Anterior cingulate cortex (tissue), 58 donors: ENCODE measurements at regions not wholly inside any gene's neighbourhood (a gene's known extent, or its start where the extent isn't known, plus 50 kb on each side); places are given as distances from the start of the nearest gene placed in this dataset.

ENCODE experiments used
- DNase-seq, 58 donors: peaks; one replicate each; lab custom pipeline; 2025; lab: John Stamatoyannopoulos, UW

DNA sequence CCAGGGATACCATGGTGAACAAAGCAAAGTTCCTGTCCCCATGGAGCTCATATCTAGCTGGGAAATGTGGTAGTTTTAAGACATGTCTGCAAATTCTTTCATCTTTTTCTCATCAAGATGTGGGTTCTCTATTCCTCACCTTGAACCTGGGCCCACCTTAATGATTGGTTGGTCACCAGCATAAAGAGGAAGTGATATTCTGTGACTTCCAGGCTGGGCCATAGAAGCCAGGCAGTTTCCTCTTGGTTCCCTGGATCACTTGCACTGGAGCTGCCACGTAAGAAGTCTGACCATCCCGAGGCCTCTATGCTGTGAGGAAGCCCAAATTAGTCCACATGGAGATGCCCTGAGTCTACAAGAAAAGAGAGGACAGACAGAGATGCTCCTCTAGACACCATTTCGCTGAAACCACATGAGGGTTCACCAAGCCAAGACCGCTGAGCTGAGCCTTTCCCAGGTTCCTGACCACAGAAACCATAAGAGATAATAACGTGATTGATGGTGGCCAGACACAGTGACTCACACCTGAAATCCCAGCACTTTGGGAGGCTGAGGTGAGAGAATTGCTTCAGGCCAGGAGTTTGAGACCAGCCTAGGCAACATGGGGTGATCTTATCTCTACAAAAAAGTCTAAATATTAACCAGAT lies 119.5 kb upstream of the ISX start:
- no peak for DNase-seq

DNA sequence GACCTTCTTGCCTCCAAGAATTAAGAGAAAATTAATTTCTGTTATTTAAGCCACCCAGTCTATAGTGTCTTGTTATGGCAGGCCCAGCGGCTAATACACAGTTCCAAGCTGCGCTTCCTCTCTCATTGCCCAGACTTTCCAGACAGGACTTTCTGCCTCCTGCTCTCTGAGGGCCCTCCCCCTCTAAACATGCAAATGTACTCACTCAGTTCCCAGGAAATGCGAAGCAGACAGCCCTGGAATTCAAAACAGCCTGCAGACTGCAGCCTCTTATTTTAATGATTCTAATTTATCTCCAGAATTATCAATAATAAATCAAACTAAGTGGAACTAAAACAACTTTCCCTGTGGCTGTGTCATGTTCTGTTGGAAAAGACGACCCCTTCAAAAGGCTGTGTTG lies 115.5 kb upstream of the ISX start:
- peak in 3 of 58 donors; percentile 4 to 12 (median 10) for DNase-seq

DNA sequence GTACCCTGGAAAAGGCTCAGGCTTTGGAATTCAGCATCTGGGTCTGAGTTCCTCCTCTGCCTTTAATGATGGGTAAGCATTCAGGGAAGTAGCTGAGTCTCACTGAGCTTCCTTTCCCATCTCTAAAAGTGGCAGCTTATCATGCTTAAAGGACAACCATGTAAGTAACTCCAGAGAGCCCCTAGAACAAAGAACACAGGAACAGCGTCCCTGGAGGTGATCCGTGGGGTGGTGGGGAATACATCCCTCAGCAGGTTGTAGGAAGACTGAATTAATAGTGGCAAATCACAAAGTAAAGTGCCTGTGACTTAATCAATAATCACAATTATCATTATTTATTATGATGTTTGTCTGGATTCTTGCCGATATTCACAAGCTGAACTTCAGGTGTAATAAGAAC lies 114.7 kb upstream of the ISX start:
- no peak for DNase-seq

DNA sequence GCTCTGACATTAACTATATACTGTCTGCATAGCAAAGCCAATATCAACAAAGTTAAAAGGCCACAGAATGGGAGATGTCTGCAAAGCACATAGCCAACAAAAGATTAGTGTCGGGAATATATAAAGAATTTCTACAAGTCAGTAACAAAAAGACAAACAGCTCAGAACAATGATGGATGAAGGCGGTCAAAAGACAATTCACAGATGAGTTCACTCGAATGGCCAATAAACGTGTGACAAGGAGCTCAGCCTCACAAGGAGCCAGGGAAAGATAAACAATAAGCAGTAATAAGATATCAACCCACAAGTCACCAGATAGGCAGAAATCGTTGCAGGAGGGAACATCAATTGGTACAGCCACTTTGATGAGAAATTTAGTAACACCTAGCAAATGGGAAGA lies 106.0 kb upstream of the ISX start:
- no peak for DNase-seq

DNA sequence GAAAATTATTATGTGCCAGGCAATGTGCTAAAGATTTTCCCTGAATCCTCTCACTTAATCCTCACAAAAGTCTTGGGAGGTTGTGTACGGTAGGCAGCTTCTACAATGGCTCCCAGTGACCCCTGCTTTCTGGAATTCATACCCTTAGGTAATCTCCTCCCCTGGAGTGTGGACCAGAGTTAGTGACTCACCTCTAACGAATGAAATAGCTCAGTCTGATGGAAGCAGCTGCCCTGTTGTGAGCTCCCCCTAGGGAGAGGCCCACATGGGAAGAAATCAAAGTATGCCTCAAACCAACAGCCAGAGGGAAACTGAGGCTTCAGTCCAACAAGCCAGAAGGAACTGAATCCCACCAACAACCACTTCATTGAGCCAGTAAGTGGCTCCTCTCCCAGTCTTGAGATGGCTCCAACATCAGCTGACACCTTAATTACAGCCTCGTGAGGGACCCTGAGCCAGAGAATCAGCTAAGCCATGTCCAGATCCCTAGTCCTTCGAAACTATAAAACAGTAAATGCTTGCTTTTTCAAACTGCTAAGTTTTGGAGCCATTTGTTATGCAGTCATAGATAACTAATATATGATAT lies 98.9 kb upstream of the ISX start:
- no peak for DNase-seq

DNA sequence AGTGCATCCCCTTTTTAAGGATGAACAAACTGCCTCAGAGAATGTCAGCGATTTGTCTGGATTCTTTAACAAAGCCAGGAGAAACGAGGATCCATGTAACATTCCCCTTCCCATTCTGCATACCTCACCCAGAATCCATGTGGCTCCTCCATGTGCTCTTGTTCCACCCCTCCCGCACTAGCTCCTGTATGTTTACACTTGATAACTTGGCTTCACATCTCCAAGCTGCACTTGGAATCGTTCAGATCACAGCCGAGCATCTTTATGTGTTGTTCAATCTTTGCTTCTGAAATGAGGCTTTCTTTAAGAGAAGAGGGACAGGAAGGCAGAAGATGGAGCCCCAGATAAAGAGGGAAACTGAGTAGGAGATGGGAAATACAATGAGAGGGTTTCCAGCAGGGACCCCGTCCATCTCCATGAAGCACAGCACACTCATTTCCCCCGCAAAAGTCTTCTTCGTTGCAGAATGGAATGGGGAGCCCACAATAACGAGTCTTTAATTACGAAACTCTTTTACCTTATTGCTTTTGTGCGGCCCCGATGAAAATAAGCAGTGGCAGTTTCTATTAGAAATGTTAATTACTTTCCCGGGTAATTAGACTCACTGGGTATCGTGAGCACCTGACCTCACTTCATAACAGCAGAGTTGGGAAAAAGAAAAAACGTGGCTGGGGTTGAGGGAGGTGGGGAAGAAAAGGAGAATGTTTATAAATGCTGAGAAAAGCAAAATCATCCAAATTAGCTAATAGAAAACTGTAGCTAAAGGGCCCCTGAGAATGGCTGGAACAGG lies 96.8 kb upstream of the ISX start:
- no peak for DNase-seq

DNA sequence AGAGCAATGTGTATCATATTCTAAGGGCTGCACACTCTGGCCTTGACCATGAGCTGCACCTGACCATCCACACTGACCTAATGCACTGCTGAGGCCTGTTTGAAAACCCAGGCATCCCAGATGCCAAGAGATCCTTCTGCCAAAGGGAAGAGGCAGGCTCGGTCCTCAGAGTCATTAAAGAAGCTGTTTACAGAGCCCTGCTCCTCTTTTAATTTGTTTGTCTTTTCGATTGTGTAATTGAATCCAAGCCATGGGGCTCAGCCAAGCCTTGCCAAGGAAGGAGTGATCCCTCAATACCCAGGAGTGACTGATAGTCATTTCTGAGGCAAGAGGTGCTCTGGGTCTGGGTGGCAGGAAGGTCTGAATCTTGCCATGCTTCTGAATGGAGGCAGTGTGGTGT lies 94.5 kb upstream of the ISX start:
- no peak for DNase-seq

DNA sequence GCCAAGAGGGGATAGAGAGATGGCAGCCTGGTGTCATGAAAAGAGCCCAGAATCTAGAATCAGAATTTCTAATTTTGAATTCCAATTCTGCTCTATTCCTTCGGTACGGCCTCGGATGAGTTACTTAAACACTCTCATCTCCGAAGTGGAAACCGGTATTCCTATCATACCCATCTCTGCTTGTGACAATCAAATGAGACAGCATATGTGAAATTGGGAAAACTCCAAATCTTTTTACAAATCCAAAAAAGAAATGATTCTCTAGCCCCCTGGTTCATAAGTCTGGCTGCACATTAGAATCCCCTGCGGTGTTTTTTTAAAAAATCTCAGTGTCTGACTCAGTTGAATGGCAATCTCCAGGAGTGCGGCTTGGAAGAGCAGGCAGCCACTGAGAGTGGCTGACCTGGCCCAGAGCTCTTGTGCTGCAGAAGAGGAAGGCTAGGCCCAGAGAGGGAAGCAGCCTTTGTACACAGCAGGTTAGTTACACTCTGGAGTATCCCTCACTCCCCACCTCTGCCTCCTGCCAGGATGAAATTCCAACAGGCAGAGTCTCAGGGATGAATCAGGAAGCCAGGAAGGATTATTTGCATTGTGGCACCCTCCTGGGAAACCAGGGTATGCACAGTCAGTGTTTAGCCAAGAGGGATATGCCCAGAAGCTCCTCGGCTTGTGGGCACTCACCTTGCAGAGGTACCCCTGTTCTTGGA lies 93.6 kb upstream of the ISX start:
- no peak for DNase-seq

DNA sequence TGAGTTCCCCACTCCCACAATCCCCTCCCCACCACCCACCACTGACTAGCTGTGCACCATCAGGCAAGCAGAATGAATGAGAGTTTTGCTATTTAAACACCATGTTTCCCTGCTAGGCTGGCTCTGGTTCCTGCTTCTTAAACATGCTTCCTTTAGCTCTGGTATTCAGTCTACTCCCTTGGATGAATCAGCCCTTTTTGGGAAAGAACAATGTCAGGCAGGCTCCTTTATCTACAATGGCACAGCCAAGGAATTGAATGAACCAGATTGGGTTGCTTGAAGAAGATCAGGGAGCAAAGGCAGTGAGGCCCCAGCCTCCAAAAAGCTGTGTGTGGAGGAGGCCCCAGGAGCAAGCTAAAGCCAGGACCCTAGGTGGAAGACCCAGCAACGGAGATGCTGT lies 92.9 kb upstream of the ISX start:
- no peak for DNase-seq

DNA sequence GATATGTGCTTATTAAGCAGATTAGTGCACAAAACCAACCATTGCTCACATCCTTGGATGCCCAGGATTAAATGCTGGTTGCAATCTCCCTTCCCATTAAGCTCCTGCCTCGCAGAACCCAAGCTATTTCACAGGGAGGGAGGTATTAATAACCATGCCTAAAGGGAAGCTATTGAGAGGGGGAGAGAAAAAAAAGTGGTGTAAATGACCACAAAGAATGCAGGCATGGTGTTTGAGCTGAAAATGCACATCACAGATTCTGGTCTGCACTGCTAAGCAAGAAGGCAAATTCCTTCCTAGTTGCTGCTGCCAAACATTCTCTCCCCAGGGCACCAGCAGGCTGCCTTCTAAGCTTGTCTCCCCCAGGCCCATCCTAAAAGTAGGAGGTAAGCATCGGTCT lies 92.0 kb upstream of the ISX start:
- DNase-seq, result no peak

DNA sequence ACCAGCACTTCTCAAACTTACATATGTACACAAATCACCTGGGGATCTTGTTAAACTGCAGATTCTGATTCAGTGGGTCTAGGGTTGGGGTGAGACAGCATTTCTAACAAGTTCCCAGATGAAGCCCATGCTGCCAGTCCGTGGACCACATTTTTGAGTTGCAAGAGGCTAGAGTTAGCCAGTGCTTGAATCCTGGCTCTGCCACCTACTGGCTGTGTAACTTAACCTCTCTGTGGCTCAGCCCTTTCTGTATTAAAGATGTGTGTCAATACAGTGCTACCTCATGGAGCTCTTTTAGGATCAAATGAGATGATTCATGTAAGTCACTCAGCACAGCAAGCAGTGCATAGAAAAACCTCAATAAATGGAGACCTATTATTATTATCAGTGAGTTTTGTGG lies 90.2 kb upstream of the ISX start:
- no peak for DNase-seq

DNA sequence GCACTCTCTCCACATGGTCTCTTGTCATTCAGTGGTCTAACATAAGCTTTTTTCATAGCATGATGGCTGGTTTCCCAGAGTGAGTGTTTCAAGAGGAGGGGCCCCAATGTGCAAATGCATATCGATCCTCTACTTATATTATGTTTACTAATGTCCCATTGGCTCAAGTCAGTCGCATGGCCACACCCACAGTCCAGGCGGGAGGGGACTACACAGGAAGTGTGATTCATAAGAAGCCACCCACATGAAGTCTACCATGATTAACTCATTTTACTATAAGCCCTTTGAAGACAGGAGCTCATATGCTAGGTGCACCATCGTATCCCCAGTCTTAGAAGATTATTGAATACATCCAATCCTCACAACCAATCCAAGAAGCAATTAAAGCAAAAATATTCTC lies 89.5 kb upstream of the ISX start:
- no peak for DNase-seq

DNA sequence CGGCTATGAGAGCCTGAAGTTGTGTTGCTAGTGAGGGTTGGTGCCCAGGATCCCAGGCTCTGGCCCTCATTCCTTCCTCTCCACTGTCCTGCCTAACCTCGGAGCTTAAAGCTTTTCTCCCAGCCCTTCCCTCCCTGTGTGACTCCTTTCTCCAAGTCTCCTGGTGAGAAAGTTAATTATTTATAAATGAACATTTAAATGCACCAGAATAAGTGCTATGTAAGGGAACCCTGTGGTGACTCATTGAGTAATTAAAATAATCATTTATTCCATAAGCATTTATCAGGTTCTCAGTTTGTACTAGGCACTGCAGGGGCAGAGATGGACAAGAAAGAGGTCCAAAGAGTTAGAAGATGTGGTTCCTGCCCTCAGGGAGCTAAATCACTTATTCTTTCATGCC lies 89.1 kb upstream of the ISX start:
- no peak for DNase-seq

DNA sequence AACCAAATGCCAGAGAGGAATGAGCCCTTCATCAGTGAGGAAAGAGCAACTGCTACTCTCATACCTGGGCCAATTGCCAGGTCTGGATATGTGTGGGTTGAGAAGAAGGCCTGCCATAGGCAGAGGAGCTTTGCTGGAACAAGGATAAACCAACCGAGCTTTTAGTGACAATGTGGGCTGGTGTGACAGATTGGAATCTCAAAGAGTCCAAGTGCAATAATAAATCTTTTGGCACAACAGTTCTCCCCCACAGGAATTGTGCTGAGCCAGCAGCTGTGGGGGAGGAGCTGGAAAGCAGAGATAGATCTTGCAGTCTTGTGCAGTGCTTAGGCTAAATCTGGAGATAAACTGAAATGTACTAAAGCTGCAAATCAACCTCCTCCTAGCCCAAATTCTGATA lies 79.4 kb upstream of the ISX start:
- DNase-seq, result peak in 21 of 58 donors; percentile 4 to 55 (median 21)

DNA sequence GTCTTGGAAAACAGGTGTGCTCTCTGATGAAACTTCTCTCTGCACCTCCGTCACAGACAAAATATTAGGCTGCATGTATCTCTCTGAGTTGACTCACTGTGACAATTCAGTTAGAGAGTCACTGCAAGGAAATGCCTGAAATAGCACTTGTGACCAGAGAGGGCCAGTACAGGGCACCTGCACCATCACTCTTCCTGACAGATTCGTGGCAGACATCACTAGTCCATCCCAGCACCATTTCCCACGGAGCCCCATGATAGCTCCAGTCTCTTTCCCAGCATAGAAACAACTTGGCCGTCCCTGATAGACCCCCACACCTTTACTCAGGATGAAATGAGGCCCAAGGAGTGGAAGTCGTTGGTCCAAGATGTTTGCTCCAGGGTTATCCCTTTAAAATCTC lies 73.3 kb upstream of the ISX start:
- no peak for DNase-seq

DNA sequence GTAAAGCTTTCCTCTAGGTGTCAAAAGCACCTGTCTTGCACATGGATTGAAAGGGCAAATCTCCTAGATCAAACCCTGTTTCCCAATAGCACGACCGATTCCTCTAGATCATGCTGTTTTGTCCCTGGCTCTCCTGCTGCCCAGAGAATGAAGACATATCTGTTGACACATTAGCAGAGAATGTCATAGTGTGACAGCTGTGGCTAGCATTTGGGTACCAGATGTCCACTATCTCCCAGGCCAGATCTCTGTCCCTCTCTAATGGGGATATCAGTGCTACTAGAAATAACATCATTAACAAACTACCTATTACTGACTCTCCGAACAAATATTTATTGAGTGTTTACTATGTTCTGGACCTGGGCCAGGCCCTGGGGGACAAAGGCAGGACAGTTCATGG lies 72.4 kb upstream of the ISX start:
- DNase-seq, result no peak

DNA sequence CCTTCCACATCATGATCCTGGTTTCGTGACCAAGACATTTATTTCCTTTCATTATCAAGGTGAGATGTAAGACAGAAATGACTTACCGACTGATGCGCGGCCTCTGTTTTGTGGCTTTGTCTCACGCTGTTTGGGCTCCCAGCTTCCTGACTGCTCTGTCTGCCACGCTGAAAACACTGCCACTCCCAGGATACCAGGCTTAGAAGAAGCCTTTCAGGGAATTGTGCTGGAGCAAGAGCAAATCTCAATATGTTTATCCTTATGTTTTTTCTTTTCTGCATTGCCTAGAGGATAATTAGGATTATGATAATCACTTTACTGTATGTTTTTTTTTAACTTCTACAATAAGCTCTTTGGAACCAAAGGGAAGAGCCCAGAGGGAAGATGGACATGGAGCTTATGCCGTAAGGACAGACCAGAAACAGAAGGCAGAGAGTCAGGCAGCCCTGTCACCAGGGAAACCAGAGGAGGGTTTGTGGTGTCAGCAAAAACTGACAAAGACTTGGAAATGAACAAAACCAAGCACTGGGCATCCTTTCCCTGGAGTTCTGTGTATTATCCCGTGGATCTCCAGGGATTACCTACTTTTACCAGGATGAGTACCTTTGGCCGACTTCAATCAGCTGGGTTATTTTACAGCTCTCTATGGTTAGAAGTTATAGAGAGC lies 68.2 kb upstream of the ISX start:
- peak in 12 of 58 donors; percentile 3 to 45 (median 10) for DNase-seq

DNA sequence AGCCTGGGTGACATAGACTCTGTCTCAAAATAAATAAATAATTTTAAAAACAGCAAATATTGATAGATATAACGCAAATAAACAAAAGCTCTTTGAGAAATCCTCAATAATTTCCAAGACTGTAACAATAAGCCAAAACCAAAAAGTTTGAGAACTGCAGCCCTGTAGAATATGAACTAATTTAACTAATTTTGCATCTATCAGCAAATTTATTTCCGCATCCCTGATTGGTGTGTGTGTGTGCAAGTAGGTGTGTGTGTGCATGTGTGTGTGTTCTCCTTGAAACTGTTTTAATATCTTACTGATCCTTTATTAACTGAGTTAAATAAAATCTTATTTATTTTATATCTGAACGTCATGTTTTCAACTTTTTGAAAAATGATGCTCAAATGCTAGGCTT lies 67.0 kb upstream of the ISX start:
- no peak for DNase-seq

DNA sequence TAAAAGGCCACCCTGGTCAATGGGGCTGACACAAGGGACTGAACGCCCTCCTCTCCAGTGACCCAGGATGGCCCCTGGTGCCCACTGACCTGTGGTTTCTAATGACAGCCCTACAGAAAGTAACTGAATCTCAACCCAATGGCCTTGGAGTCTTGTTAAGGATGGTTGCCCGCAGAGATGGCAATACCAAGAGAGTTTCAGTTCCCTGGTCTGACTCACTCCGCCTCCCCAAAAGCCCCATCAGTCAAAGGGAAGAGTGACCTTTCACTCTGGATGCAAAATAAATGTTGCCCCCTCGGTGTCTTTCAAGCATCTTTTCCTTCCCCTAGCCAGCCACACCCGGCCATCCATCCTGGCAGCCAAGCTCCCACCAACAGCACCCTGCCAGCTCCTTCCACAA lies 57.7 kb upstream of the ISX start:
- peak in 2 of 58 donors; percentile 5 to 28 for DNase-seq

DNA sequence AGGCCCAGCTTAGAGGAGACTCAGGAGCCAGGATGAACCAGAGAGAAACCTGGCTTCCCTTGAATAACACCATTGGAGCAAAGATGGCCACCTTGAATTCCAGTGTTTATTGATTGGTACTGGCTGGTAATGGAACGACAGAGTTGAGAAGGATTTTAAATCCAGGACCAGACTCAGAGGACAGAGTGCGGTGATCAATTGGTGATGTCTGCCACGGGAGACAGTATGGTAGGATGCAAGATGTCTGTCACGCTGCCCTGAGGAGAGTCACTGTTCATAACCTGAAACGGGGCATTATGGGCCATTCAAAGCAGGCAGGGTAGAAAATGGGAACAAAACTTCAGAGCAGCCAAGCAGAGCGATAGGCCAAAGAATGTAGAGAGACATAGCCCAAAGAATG lies 55.4 kb upstream of the ISX start:
- DNase-seq, result no peak

DNA sequence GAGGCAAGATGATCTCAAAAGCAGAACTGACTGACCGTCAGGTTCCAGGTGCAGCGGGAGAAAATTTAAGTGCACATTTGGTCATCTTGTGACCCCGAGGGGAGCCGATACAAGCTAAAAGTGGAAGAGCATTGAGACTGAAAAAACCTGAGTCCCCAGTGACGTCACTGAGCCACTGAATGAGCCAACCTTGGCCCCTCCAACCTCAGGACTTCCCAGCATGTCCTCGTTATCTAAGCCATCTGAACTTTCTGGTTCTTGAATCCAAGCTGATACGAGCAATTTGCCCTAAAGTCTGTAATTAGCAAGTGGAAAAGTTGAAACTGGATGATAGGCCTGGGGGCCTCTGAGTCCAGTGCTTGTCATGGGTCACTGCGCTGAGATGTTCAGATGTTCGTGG lies 51.1 kb upstream of the ISX start:
- no peak for DNase-seq
